Right lung (tissue), 2 donors: ENCODE measurements at regions not wholly inside any gene's neighbourhood (a gene's known extent, or its start where the extent isn't known, plus 50 kb on each side); places are given as distances from the start of the nearest gene placed in this dataset.

ENCODE experiments used
- DNase-seq, 2 donors: peaks; one replicate each; pipeline ENCODE4 v3.0.0-alpha.2; 2013

GRCh38 chr4:137676357-137676998, 144.2 kb upstream of the PCDH18 start:
- DNase-seq = no peak

DNA sequence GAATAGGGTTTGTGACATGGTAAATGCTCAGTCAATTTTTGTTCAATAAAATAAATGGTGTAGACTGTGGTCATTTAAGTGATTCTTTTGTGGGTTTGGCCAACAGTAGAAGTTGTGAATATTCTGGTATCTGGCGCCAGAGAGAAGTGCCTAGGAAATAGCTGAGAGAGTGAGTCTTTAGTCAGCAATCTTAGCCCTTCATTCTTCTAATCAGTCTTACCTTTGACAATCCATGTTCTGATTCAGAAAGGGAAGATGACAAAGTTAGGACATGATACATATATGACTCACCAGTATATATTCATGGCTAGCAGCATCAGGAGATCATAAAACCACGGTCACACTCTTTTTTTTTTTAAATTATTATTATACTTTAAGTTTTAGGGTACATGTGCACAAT, 141.8 kb upstream of the PCDH18 start:
- no peak for DNase-seq

DNA sequence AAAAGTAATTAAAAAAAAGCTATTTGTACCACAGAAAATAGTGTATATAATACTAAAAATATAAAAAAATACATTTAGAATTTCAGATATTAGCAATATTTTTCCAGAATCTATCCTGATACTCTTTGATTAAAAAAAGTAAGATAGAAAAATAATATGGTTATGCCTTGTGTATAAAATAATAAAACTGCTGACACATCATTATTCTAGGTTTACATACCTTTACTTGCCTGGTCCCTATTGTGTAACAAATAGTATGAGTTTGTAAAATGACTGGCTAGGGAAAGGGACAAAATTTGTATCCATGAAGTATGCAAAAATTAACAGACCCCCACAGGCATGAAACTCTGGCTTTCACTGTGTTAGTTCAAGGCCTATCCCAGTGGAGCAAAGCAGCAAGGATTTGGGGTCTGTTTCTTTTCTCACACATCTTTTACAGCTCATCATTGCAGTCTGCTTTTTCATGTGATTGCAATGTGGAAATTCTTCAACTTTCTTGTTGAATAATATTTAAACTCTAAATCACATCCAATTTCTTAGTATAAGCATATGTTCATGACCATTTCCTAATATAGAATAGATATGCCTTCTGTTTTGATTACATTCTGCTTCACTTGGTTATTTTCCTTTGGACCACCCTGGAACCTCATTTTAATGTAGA, 136.7 kb upstream of the PCDH18 start:
- DNase-seq = peak; percentile 42 to 55

- peak in 1 of 2 donors; percentile 35 for DNase-seq
These were observed 132.1 kb upstream of the PCDH18 start for GRCh38 chr4:137664416-137664815.

GRCh38 chr4:137664046-137664387, 131.7 kb upstream of the PCDH18 start:
- peak; percentile 50 to 53 for DNase-seq

DNA sequence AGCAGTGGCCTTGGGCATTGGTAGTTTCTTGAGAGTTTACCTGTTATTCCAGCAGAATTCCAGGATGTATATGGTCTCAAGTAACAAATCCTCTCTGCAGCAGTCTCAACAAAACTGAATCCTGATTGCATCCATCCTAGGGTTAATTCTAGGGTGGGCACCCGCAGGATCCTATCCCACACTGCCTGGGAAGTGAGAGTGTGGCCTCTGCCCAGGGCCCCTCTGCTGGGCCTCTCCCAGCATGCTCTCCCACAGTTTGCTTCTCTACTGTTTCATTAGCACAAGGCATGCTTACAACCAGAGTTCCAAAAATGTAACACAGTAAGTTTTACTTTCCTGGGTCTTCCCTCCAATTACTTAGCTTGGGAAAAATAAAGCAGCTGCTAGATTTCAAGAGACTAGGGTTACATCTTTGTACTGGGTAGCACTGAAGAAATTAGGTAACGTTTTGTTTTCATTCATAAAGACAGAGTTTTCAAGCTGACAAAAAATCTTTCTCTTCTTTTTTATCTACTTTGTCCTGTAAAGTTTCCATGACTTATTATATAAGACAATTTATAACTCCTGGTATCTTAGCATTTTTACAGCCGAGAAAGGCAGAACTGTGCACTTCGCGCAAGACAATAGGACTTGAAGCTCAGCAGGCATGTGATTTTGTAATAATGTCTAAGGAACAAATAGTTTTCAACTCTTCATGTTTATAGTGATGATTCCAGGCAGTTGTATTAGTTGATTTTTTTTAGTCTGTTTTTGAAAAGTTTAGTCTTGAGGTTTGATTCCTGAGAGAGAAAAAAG, 131.2 kb upstream of the PCDH18 start:
- no peak for DNase-seq

DNA sequence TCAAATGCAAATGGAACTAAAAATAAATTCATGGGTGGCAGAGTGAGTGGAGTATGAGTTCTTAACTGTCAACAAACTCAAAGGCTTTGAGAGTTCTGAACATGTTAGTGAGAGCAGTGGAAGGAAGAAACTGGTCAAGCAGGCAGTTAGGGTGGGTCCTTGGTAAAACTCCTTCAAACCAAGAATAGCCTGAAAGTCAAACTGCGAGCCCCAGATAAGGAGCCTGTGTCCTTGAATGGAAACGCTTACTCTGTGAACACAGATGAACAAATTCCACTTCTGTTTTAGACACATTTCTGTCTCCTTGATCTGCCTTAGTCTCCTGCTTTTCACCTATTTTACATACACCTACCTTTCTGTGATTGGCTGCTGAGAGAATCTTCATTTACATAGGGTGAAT, 129.4 kb upstream of the PCDH18 start:
- no peak for DNase-seq

DNA sequence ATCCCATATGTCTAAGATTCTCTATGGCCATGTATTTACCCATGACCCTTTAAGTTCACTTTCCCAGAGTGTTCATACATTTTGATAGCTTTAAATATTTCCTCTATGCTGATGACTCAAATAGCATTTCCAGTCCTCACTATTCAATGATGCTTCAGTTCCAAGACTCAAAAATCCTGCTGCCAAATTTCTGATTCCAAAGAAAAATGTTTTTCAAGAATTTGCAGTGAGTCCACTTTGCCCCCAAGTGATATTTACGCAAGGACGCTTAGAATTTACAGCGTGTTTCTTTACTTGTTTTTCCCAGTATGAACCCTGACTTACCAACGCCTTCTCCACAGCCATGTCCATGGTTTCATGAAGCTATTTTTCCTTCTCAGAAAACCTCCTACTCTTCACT, 127.9 kb upstream of the PCDH18 start:
- DNase-seq = no peak

DNA sequence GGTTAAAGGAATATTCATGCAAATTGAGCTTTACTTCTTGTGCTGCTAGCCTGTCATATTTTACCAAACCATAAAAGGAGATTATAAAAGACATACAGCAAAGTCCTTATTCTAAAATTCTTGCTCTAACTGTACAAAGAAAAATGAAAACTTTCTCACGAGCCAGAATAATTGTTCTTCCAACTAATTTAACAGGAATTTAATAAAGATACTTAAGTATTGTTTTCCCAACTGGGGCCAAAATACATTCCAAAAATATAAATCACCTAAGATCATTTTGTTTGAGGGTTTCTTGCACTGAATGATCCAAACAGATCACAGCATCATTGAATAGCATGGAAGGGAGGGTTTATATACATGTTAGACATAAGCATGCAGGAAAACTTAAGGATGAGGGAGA, 127.1 kb upstream of the PCDH18 start:
- no peak for DNase-seq

DNA sequence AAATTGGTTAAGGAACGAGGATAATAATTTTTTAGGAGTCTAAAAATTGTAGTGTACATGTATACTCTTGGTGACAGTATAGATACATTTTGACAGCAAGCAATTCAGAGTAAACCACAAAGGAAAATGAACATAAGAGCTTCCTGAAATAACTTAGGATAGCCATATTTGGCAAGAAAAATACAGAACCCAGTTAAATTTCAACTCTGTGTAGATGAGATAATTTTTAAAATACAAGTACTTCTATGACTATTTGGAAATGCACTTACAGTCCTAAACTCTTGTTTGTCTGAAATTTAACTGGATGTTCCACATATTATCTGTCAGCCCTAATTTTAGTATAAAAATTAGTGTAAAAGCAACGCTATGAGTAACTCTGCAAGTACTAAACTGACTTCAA, 124.4 kb upstream of the PCDH18 start:
- no peak for DNase-seq

DNA sequence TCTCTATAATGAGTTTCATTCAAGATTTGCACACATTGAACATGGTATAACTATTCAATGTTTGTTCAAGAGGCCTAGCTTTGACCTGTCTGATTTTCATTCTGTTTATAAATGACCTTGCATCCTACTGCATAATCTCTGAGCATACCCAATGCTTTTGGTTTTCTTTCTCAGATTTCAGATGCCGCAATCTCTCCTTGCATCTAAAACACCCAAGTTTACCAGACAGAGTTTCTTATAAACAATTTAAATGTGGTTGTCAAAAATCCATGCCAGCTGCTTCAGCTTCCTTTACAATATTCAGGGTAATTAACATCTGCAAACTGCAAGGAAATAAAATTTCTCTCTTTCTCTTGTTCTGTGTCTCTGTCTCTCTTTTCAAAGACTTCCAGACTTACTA, 123.0 kb upstream of the PCDH18 start:
- no peak for DNase-seq

DNA sequence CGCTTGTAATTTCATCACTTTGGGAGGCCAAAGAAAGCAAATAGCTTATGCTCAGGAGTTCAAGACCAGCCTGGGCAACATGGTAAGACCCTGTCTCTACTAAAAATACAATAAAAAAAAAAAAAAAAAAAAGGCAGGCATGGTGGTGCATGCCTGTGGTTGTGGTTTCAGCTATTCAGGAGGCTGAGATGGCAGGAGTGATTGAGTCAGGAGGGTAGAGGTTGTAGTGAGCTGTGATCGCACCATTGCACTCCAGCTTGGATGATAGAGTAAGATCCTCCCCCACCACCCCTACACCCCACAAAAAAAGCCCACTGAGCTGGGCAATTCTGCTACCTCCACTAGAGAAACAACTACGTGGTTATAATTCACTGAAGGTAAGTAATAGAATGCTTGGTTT, 118.8 kb upstream of the PCDH18 start:
- DNase-seq = no peak

- no peak for DNase-seq
These were observed 117.6 kb upstream of the PCDH18 start for GRCh38 chr4:137649711-137650450.

GRCh38 chr4:137648531-137648930, 116.2 kb upstream of the PCDH18 start:
- no peak for DNase-seq

GRCh38 chr4:137647375-137647774, 115.1 kb upstream of the PCDH18 start:
- DNase-seq = no peak

- no peak for DNase-seq
These were observed 111.9 kb upstream of the PCDH18 start for GRCh38 chr4:137644201-137644600.

DNA sequence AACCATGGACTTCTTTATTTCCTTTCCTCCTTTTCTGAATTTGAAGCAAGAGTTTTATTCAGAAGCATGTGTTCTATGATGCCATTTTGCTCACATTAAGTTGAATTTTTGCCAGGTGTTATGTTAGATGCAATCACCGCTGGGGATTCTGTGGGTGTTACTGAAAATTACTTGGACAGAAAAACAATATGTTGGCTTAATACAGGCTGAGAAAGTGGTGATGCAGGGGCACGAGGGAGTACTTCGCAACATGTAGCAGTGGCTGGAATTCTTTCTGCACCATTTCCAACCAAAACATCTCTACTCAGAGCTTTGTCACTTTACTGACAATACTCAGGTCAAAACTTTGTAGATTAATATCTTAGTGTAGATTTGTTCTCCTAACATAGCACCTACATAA, 109.2 kb upstream of the PCDH18 start:
- no peak for DNase-seq

DNA sequence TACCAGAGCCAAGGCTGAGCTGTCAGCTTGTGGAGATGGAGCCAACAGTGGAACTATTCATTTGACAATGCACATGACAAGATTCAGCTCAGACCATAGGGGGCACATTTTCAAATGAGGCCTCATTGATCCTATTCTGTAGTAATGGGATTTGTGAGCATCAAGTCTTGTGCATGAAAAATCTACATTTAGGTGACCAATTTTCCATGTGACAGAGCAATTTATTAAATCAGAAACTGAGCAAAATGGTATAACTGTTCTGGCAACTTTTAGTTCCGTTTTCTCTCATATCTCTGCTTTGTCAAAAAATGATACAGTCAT, 108.5 kb upstream of the PCDH18 start:
- no peak for DNase-seq

GRCh38 chr4:137640156-137640837, 108.0 kb upstream of the PCDH18 start:
- DNase-seq = no peak

DNA sequence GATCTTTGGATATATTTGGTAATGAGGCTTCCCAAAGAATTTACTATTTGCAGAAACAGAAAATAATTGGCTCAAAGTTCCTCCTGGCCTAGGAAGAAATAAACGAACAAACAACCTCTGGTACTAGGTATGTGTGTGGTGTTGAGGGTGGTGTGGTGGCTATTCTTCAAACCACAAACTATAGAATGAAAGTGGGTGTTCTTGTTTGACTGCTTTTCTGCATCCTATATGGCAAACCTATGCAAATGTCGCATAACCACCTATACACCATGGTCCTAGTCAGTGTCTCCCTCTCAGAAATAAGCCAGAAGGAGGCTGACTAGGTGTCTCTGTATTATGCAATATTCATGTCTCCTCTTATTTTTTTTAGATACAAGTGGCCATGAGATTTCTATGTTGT, 106.6 kb upstream of the PCDH18 start:
- DNase-seq = no peak

- no peak for DNase-seq
These were observed 103.3 kb upstream of the PCDH18 start for GRCh38 chr4:137635601-137636000.

GRCh38 chr4:137635108-137635507, 102.8 kb upstream of the PCDH18 start:
- DNase-seq = no peak
